HG03066 (cell line): ENCODE measurements at regions not wholly inside any gene's neighbourhood (a gene's known extent, or its start where the extent isn't known, plus 50 kb on each side); places are given as distances from the start of the nearest gene placed in this dataset.
"Not testable (repeated sequence)": the region's sequence is repeated elsewhere in the genome, so short reads cannot be mapped to it uniquely, and the experiment has no call there.

Experiments used
- ATAC-seq: cut with Tn5 transposase; IDR thresholded peaks from one replicate; pipeline ENCODE4 v1.9.1; 2021; ENCODE audit warnings: low read depth; ENCODE audit not compliant: unreplicated experiment

DNA sequence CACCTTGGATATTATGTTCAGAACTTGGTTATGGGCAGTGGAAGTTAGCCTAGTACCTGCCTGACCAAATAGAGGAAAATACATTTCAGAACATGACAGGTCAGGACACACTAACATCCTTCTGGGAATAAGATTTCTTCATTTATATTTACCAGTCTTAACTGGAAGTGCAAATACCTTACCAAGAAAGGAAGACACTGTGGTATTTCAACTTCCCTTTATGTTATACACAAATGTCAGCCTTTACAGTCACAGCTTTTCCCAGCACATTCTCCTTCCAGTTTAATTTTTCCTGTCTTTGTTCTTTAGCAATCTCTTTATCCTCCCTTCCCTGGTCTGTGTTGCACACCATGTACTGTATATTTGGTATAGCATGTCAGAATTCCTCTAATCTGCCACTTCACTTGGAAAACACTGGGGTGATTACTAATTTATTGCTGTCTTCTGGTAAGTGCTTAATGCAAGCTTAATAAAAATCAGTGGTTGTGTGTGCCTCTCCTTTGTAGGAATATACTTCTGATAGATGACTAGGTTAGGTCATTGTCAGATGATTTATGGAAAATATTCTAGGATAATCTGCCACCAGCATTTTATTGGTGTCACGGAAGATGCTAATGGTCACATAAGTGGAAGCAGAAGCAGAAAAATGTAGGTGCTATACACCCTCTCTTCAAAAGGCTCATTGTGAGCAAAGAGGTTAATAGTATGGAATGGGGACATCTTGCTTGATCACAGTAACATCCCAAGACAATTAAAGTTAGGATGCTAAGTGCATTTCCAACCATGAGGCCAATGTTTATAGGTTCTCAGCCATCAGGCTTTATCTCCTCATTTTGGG lies 124.3 kb upstream of the STARD13 start:
- no peak for ATAC-seq

DNA sequence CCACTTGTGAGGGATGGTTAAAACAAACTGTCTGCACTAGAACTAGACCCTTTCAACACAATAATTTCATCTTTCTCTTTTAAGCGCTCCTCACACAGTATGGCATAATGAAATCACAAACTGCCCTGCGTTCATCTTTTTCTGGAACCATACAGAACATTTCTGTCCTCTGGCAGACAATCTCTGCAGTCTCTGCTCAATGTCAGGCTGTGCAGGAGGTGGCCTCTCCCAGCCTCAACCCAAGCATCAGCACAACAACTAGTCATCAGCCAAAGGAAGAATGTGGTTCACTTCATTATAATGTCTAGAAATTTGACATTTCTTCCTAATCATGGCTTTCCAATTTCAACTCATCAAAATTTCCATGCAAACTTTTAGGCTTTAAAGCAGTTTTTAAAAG lies 125.1 kb upstream of the STARD13 start:
- no peak for ATAC-seq

DNA sequence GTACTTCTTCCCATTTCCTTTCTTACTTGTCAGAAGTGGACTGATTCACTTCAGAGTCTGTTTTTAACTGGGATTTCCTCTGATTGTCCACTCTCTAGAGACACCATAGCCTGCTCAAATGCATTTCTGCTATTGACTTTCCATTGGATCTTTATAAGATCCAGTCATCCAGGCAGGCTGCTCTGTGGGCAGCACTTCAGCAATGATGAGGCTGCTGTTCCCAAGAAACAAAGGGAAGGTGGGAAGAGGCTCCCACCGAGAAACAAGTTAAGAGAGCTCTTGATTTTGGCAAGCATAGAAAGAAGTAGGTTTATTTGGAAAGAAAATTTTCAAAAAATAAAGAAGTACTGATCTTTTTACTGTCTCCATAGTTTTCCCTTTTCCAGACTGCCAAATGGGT lies 125.8 kb upstream of the STARD13 start:
- no peak for ATAC-seq

DNA sequence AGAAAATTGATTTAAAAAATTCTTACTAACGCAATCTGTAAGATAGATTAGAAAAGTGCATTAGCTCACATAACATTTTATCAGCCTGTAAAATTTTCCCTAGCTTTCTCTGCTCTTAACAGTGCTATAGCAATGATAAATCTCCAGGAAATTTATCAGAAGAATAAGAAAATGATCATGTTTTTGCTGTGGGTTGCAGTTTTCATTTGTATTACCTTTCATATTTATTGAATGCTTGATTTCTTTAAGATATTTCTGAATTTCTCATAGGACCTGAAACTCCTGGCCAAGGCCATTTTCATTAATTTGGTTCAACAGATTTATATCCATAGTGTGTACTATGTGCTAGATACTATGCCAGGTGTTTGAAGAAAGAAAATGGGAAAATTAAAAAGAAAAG lies 130.3 kb upstream of the STARD13 start:
- ATAC-seq: no peak

DNA sequence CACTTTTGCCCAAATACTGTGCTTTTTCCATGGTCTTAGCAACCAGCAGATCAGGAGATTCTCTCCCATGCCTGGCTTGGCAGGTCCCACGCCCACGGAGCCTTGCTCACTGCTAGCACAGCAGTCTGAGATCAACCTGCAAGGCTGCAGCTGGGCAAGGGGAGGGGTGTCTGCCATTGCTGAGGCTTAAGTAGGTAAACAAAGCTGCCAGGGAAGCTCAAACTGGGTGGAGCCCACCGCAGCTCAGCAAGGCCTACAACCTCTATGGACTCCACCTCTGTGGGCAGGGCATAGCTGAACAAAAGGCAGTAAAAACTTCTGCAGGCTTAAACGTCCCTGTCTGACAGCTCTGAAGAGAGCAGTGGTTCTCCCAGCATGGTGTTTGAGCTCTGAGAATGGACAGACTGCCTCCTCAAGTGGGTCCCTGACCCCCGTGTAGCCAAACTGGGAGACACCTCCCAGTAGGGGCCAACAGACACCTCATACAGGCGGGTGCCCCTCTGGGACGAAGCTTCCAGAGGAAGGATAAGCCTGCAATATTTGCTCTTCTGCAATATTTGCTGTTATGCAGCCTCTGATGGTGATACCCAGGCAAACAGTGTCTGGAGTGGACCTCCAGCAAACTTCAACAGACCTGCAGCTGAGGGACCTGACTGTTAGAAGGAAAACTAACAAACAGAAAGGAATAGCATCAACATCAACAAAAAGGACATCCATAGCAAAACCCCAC lies 132.8 kb upstream of the STARD13 start:
- ATAC-seq: not testable (repeated sequence)

DNA sequence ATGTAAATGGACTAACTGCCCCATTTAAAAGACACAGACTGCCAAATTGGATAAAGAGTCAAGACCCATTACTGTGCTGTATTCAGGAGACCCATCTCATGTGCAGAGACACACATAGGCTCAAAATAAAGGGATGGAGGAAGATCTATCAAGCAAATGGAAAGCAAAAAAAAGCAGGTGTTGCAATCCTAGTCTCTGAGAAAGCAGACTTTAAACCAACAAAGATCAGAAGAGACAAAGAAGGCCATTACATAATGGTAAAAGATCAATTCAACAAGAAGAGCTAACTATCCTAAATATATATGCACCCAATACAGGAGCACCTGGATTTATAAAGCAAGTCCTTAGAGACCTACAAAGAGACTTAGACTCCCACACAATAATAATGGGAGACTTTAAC lies 134.6 kb upstream of the STARD13 start:
- not testable (repeated sequence) for ATAC-seq

DNA sequence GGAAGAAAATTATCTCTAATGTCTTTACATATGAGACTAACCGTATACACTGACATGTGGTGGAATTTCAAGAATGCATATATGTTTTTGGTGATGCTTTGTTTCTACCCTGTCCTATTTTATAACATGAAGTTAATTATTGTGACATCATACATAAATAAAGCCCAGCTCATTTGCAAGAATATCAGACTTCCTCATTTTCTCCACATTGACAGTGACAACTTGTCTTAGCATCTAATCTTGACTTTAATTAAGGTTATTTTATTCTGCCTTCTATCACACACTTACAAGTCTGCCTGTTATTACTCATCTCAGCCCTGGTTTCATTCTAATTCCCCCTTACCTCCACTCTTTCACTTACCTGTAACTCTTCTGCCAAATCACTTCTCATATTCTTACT lies 140.6 kb upstream of the STARD13 start:
- ATAC-seq: no peak

DNA sequence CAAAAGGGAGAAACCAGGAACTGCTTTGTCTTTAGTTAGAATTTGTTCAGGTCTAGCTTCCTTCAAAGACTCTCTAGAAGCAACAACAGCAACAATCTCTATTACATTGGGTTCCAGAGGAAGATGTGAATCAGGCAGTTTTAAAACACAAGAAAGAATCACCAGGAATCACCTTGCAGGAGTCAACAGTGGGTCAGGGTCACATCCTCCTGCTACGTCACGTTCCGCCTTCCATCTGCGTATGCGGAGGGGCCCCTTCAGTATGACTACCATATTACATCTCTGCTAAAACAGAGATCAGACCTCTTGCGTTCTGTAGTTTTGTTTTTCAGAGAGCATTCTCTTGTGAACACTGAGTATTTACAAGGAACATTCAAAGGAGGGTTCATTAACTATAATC lies 147.8 kb upstream of the STARD13 start:
- ATAC-seq: no peak

DNA sequence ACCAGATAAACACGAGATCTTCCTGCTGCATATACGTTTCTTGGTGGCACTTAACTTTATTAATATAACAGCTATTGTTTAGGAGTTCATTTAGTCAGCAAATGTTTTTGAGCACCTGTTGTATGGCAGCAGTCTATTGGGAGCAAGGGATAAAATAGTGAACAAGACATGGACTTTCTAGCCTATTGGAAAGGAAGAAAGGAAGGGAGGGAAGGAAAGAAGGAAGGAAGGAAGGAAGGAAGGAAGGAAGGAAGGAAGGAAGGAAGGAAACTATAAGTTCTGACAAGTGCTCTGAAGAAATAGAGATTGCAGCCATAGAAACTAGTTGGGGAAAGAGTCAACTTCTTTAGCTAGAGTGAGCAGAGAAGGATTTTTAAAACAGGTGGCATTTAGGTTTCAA lies 149.1 kb upstream of the STARD13 start:
- ATAC-seq: no peak

DNA sequence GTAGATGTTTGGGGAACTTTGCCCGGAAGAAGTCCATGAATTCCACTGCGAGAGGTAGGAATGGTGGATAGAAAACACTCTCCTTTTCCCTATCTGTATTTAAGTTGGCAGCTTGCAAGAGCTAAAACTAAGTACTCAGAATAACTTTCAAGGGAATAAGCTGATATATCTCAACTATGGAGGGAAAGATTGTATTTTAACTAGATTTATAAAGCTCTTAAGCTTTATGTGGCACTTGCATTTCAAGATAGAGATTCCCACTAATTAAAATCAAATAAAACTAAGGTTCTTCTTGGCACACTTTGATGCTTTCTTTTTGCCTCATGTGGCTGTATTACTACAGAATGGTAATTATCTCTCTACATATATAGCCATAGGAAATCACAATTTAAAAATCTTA lies 149.7 kb upstream of the STARD13 start:
- no peak for ATAC-seq

DNA sequence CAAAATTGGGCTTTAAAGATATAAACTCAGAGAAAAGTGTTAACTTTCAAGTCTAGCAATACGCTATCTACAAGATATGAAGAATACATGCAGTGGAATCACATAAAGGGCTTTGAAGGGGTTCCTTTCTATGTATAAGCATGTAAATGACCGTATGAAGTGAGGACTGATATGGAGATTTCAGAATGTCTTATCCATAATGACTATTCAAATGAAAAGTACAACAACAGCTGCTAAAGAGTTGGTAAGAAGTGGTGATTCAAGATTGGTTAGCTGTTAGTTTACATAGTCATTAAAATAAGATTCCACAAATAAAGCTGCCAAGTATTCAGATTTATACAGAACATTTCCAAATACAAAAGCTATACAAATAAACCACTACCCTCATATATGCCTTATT lies 153.4 kb upstream of the STARD13 start:
- ATAC-seq: no peak

DNA sequence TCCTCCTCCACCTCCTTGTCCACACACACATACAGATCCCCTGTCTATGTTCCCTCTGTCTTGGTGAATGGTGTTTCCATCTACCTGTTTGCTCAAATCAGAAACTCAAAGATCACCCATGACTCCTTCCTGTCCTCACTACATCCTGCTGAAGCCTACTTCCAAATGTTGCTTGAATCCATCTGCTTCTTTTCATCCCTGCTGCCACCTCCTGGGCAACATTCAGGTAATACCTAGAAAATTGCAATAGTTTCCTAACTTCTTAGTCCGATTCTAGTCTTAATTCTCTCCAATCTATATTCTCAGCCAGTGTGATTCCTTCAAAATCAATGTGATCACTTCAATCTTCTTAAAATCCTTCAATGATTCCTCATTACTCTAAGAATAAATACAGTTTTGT lies 155.5 kb upstream of the STARD13 start:
- ATAC-seq: no peak

DNA sequence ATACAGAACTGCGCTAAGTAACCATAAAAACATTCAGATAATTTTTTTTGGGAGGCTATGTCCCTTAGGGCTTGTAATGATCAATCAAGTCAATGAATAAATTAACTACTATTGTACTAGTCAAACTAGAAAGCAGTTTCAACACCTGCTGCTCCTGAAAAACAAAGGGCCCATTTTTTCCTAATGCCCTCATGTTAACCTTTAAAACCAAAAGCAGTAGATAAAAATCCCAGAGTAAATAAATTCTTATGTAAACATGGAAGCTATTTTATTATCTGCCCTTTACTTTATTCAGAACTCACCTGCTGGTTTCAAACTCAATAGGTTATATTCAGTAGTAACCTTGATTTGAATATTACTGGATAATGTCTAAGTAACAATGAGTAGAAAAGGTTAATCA lies 159.5 kb upstream of the STARD13 start:
- ATAC-seq: no peak

DNA sequence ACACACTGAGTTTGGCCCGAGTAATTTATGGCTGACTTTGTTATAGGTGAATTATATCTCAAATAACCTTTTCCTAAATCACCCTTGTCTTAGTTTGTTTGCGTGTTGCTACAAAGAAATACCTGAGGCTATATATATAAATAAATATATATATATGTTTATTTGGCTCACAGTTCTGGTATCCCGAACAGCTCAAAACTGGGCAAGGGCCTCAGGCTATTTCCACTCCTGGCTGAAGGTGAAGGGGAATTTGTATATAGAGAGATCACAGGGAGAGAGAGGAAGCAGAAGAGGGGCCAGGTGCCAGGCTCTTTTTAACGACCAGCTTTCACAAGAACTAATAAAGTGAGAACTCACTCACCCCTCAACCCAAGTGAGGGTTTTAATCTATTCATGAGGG lies 159.9 kb upstream of the STARD13 start:
- no peak for ATAC-seq

DNA sequence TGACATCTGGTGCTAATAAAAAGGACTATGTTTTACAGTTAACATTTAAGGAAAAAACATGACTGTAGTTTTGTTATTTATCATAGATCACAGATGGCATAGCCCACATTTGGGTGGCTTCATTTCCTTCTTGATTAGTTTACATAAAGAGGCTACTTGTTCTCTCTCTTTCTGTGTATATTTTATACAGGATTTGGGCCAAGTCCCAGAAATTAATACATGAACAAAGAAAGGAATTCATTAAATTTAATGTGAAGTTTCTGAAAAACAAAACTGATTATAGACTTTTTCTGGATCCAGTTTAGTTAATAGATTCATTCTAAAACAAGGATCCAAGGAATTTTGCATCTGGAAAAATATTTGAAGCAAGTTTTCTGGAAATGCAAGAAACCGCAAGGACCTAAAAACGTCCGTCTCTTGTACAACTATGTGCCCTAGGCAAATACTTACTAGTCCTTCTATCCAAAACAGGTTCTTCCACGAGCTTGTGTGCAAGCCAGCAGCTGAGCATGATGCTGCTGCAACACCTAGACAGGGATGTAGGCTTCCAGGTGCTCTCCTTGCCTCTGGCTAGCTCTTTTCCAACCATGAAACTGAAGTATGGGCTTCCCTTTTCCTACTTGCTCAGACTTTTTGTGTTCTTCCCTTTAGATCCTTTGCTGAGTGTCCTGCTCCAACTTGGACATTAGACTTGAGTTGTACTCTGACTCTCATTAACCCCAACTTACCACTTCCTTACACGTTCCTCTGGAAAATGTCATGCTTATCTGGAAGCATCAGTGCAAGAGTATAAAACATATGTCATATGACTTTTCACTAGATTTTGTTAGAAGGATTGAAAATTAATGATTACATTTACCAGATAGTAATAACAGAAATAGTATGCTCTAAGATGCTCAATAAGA lies 161.5 kb upstream of the STARD13 start:
- no peak for ATAC-seq

DNA sequence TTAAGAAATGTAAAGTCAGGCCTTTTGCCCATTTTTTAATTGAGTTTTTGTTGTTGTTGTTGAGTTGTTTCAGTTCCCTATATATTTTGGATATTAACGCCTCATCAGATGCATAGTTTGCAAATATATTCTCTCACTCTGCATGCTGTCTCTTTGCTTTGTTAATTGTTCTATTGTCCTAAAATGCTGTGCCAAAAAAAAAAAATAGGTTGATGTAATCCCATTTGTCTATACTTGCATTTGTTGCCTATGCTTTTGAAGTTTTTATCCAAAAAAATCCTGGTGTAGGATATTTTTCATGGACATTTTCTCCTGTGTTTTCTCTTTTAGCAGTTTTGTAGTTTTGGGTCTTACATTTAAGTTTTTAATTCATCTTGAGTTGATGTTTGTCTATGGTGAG lies 163.3 kb upstream of the STARD13 start:
- no peak for ATAC-seq

DNA sequence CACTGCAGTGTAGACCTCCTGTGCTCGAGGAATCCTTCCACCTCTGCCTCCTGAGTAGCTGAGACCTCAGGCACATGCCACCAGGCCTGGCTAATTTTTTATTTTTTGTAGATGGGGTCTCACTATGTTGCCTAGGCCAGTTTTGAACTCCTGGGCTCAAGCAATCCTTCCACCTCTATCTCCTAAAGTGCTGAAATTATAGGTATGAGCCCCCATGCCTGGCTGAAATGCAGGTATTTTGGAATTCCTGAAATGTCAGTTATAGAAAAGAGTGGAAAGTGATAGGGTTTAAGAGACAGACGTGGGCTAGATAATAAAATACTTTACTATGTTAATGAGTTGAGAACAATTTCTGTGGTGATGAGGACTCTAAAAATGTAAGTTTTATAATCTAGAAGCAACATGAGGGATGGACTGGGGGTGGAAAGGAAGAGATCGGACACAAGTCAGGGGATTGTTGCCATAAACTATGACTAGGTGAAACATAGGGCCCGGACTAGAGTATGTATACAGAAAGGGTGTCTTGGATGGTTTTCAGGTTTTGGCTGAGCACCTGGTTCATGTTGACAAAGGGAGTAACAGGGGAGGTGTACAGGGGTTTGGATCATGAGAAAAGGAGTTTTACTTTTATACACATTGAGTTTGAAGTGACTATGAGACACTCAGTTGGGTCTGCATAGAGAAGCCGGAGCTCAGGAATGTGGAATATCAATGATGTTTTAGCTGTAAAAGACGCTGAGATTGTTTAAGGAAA lies 165.6 kb upstream of the STARD13 start:
- no peak for ATAC-seq

DNA sequence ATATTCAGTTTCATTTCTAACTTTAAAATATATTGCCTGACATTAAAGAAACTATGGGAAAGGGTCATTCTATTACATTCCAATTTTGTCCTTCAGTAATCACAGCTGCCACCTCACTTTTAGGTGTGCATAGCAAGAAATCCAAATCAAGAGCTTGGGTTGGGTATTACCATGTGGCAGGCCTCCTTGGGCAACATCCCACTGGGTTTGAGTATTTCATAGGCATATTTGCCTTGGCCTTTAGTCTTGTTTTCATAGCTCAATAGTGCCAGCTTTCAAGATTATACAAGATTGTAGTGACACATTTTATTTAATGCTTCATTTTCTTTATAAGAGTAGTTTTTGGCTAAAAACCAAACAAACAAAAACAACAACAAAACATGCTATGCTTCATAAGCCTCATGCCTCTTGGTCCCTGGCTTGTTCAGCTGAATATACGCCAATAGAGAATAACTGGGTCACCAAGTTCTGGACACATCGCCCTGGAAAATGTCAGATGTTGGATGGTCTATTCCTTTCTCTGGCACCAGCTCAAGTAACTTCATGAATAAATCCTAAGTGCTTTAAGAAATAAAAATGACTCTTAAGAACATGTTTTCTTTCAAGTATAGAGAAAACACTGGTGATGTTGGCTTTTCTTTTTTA lies 167.4 kb upstream of the STARD13 start:
- ATAC-seq: no peak

DNA sequence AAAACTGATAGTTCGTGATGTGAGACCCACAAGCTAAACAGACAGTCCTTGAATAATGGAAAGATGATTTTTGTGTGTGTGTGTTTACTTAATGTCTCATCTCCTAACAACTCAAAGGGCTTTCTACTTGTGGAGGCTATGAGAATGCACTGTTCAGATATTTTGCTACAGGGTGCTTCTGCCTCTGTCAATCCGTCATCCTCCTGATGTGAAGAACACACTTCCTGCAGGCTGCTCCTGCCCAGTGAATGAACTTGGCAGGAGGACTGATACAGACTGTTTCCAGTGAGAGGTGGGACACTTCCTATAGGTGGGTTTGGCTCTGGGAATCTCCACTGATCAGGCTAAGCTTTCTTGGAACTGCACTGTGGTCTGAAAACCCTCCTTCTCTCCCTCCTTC lies 168.4 kb upstream of the STARD13 start:
- no peak for ATAC-seq
